Tibial artery (tissue), 4 donors: ENCODE measurements at regions not wholly inside any gene's neighbourhood (a gene's known extent, or its start where the extent isn't known, plus 50 kb on each side); places are given as distances from the start of the nearest gene placed in this dataset.

Source experiments
- DNase-seq, 2 donors: peaks; one replicate each; pipeline ENCODE4 v3.0.0-alpha.2; 2019
- H3K27ac ChIP-seq, 2 donors: fragments of 200-600 bp; sonication (generic) in 1 of 2; 1 replicate in 1 of 2; 2 replicates in 1 of 2; pipeline ENCODE4 v1.5.1; 2018 to 2019; ENCODE audit warnings: mild to moderate bottlenecking in 1 of 2
- H3K27me3 ChIP-seq, 2 donors: fragments of 200-600 bp; sonication (generic) in 1 of 2; one replicate each; pipeline versions ENCODE4 v1.5.1 to v1.6.0; 2016 to 2019
- H3K36me3 ChIP-seq, 3 donors: fragments of 200-600 bp; sonication (generic) in 2 of 3; one replicate each; pipeline ENCODE4 v1.5.1; 2016 to 2019; ENCODE audit warnings: mild to moderate bottlenecking in 2 of 3
- H3K4me1 ChIP-seq, 4 donors: fragments of 200-600 bp; sonication (generic) in 2 of 4; 1 replicate in 3 of 4; 2 replicates in 1 of 4; pipeline ENCODE4 v1.5.1; 2016 to 2019
- H3K4me3 ChIP-seq, 2 donors: fragments of 200-600 bp; sonication (generic) in 1 of 2; 1 replicate in 1 of 2; 2 replicates in 1 of 2; pipeline ENCODE4 v1.5.1; 2018 to 2019; ENCODE audit warnings: mild to moderate bottlenecking in 2 of 2
- H3K9me3 ChIP-seq, 3 donors: fragments of 200-600 bp; sonication (generic) in 1 of 3; one replicate each; pipeline ENCODE4 v1.5.1; 2016 to 2019
- CTCF ChIP-seq, 2 experiments: fragments of 200-600 bp in 1 of 2; fragments of 450-650 bp in 1 of 2; IDR thresholded peaks; one replicate each; pipeline ENCODE4 v1.5.1; 2017 to 2019; ENCODE audit warnings: antibody characterized with exemption in 2 of 2, mild to moderate bottlenecking in 1 of 2, moderate library complexity in 1 of 2
- intact Hi-C: fragments of 100-400 bp; cut with DNase I; formaldehyde crosslinking; loops from one replicate; pipeline ENCODE4 v1.15.0; 2023; ENCODE audit warnings: low total_unique reads

DNA sequence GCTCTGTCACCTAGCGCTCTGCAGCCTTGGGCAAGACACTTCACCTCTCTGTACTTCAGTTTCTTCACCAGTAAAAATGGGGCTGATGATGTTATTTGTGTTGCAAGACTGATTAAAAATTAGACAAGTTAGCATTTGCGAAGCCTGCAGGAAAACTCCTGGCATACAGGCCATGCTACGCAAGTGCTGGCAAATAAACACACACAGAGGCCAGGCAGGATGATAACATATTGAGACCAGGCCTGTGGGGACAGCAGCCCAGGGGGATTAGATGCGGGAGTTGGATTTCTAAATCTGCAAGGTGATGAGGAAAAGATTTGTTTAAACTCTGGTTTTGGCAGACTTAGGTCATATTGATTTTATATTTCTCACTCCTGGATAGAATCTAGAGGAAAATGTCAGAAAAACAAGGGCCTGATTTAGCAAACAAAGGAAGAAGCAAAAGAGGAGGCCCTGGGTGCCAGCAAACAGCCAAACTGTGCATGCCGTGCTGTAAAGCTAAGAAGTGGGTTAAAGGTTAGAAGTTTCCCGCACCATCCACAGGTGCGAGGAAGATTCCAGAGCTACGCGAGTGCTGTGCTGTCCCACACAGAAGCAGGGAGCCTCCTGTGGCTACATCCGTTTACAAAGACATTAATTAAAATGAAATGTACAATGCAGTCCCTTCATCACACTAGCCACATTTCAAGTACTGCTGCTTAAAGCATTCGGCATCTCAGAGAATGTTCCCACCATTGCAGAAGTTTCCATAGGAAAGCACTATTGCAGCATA, 532.2 kb downstream of the NPHP4 start:
- Histone ChIP-seq H3K36me3 (no peaks in the 10 kb centered on the region), H3K27ac (no peak overlapping the region), H3K4me1 (no peaks in the 10 kb centered on the region), H3K9me3 (peaks cover 0 to 15% (median 8%) of the 10 kb centered on the region in 3 donors), H3K27me3 (peaks cover 0 to 27% of the 10 kb centered on the region in 2 donors), H3K4me3 (no peak overlapping the region)
- no peak for DNase-seq
- TF ChIP-seq CTCF (IDR thresholded peaks at IDR 0.05), result no peak
- intact Hi-C loops, result no loop called here

DNA sequence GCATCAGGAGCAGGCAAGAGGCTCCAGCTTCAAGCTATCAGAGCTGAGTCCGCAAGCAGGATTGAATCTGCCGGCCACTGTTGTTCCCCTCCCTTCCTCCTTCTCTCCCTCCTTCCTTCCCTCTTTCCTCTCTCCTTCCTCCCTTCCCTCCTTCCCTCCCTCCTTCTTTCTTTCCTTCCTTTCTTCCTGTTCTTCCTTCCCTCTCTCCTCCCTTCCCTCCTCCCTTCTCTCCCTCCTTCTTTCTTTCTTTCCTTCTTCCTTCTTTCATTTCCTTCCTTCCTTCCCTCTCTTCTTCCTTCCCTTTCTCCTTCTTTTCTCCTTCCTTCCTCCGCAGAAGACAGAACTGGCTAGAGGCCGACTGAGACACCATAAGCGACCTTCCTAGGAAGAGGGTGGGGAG, 534.0 kb downstream of the NPHP4 start:
- peaks cover 0 to 42% of the 10 kb centered on the region in 2 donors for H3K27me3 ChIP-seq
- no peaks in the 10 kb centered on the region for H3K4me1 ChIP-seq
- intact Hi-C loops, result no loop called here

GRCh38 chr1:5456090-5456811, 536.0 kb downstream of the NPHP4 start:
- Histone ChIP-seq H3K4me3 (no peak overlapping the region), H3K36me3 (no peaks in the 10 kb centered on the region), H3K27ac (no peak overlapping the region), H3K9me3 (peaks cover 0 to 2% (median 0%) of the 10 kb centered on the region in 3 donors), H3K4me1 (no peaks in the 10 kb centered on the region), H3K27me3 (peaks cover 0 to 56% of the 10 kb centered on the region in 2 donors)
- no peak for TF ChIP-seq CTCF (IDR thresholded peaks at IDR 0.05)
- DNase-seq, result no peak
- intact Hi-C loops, result no loop called here

More for the DNA sequence above, 534.0 kb downstream of the NPHP4 start:
- peaks cover 0 to 15% (median 8%) of the 10 kb centered on the region in 3 donors for H3K9me3 ChIP-seq
- no peak overlapping the region for H3K27ac ChIP-seq
- TF ChIP-seq CTCF (IDR thresholded peaks at IDR 0.05), result no peak
- H3K36me3 ChIP-seq, result no peaks in the 10 kb centered on the region
- no peak for DNase-seq
- no peak overlapping the region for H3K4me3 ChIP-seq

- intact Hi-C loops, result no loop called here
- peaks cover 0 to 62% of the 10 kb centered on the region in 2 donors for H3K27me3 ChIP-seq
These were observed 536.6 kb downstream of the NPHP4 start for GRCh38 chr1:5455651-5456050.

DNA sequence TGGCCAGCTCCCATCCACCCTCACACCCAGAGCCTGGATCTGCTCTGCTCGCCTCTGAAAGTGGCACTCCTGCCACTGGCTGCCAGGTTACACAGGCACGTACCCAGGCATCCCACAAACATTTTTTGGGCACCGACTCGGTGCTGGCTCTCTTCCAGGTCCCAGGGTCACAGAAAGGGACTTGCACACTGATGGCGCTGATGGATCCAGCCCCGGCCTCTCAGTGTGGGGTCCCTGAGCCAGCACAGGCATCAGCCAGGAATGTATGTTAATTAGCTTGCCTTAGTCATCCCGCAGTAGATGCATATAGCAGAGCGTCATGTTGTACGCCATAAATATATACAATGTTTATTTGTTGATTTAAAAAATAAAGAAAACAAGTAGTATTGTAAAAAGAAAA, 537.2 kb downstream of the NPHP4 start:
- Histone ChIP-seq H3K4me3 (no peak overlapping the region), H3K4me1 (no peaks in the 10 kb centered on the region), H3K27me3 (peaks cover 0 to 64% of the 10 kb centered on the region in 2 donors), H3K36me3 (no peaks in the 10 kb centered on the region), H3K9me3 (no peaks in the 10 kb centered on the region), H3K27ac (no peak overlapping the region)
- intact Hi-C loops, result no loop called here
- DNase-seq, result no peak
- no peak for TF ChIP-seq CTCF (IDR thresholded peaks at IDR 0.05)

More at GRCh38 chr1:5455651-5456050, 536.6 kb downstream of the NPHP4 start:
- Histone ChIP-seq H3K27ac (no peak overlapping the region), H3K36me3 (no peaks in the 10 kb centered on the region), H3K4me3 (no peak overlapping the region), H3K4me1 (no peaks in the 10 kb centered on the region), H3K9me3 (no peaks in the 10 kb centered on the region)
- no peak for TF ChIP-seq CTCF (IDR thresholded peaks at IDR 0.05)
- DNase-seq, result no peak
